IgD-negative memory B cell (primary cell): ENCODE measurements at regions not wholly inside any gene's neighbourhood (a gene's known extent, or its start where the extent isn't known, plus 50 kb on each side); places are given as distances from the start of the nearest gene placed in this dataset.
"Not testable (repeated sequence)": the region's sequence is repeated elsewhere in the genome, so short reads cannot be mapped to it uniquely, and the experiment has no call there.

ENCODE experiments used
- H3K27ac Mint-ChIP-seq, 3 donors: one replicate each; pipeline ENCODE4 v1.8.0; 2020 to 2022; ENCODE audit warnings: mild to moderate bottlenecking in 3 of 3, mixed read lengths in 3 of 3, moderate library complexity in 1 of 3
- H3K27me3 Mint-ChIP-seq: one replicate; pipeline ENCODE4 v1.8.0; 2021; ENCODE audit warnings: mixed read lengths
- H3K36me3 Mint-ChIP-seq: one replicate; pipeline ENCODE4 v1.8.0; 2020; ENCODE audit warnings: mild to moderate bottlenecking, mixed read lengths
- H3K4me1 Mint-ChIP-seq, 3 donors: one replicate each; pipeline ENCODE4 v1.8.0; 2020 to 2022; ENCODE audit warnings: mixed read lengths in 3 of 3, mild to moderate bottlenecking in 1 of 3
- H3K4me3 Mint-ChIP-seq, 4 donors: one replicate each; pipeline ENCODE4 v1.8.0; 2020 to 2022; ENCODE audit warnings: mild to moderate bottlenecking in 4 of 4, mixed read lengths in 4 of 4, moderate library complexity in 3 of 4
- H3K9me3 Mint-ChIP-seq, 3 donors: one replicate each; pipeline ENCODE4 v1.8.0; 2020 to 2021; ENCODE audit warnings: mixed read lengths in 3 of 3, mild to moderate bottlenecking in 1 of 3

- H3K36me3 Mint-ChIP-seq, H3K4me1 Mint-ChIP-seq, H3K27ac Mint-ChIP-seq, H3K4me3 Mint-ChIP-seq, H3K27me3 Mint-ChIP-seq, H3K9me3 Mint-ChIP-seq: not testable (repeated sequence)
Measured at GRCh38 chr18:3349046-3349841, 87.3 kb downstream of the MYL12B start.

- Mint-ChIP-seq H3K4me1 (peaks cover 0 to 1% (median 0%) of the 10 kb centered on the region in 3 donors), H3K36me3 (no peaks in the 10 kb centered on the region), H3K27me3 (no peaks in the 10 kb centered on the region), H3K27ac (no peak overlapping the region), H3K9me3 (peaks cover 0 to 2% (median 0%) of the 10 kb centered on the region in 3 donors), H3K4me3 (no peak overlapping the region)
Measured at GRCh38 chr18:3350021-3350420, 88.1 kb downstream of the MYL12B start.

- Mint-ChIP-seq H3K27ac (no peak overlapping the region), H3K4me1 (peaks cover 0 to 1% (median 0%) of the 10 kb centered on the region in 3 donors), H3K27me3 (no peaks in the 10 kb centered on the region), H3K4me3 (no peak overlapping the region), H3K9me3 (peaks cover 0 to 2% (median 0%) of the 10 kb centered on the region in 3 donors), H3K36me3 (no peaks in the 10 kb centered on the region)
Measured at GRCh38 chr18:3350566-3351527, 88.9 kb downstream of the MYL12B start.

- no peaks in the 10 kb centered on the region for H3K27me3 Mint-ChIP-seq
- no peak overlapping the region for H3K4me3 Mint-ChIP-seq
- peaks cover 0 to 1% (median 0%) of the 10 kb centered on the region in 3 donors for H3K4me1 Mint-ChIP-seq
- H3K27ac Mint-ChIP-seq = no peak overlapping the region
- H3K9me3 Mint-ChIP-seq = peaks cover 0 to 1% (median 0%) of the 10 kb centered on the region in 3 donors
- H3K36me3 Mint-ChIP-seq = no peaks in the 10 kb centered on the region
Measured at GRCh38 chr18:3354506-3354905, 92.6 kb downstream of the MYL12B start.

GRCh38 chr18:3356614-3357013 is 93.4 kb upstream of the TGIF1 start:
- Mint-ChIP-seq H3K4me3 (no peak overlapping the region), H3K27ac (no peak overlapping the region), H3K36me3 (no peaks in the 10 kb centered on the region), H3K4me1 (peaks cover 0 to 1% (median 0%) of the 10 kb centered on the region in 3 donors), H3K27me3 (no peaks in the 10 kb centered on the region), H3K9me3 (peaks cover 0 to 1% (median 0%) of the 10 kb centered on the region in 3 donors)

GRCh38 chr18:3357516-3357915 is 92.5 kb upstream of the TGIF1 start:
- Mint-ChIP-seq H3K9me3 (peaks cover 0 to 1% (median 0%) of the 10 kb centered on the region in 3 donors), H3K36me3 (no peaks in the 10 kb centered on the region), H3K27ac (no peak overlapping the region), H3K4me1 (peaks cover 0 to 3% (median 0%) of the 10 kb centered on the region in 3 donors), H3K27me3 (no peaks in the 10 kb centered on the region), H3K4me3 (no peak overlapping the region)

- peaks cover 0 to 1% (median 0%) of the 10 kb centered on the region in 3 donors for H3K9me3 Mint-ChIP-seq
- no peaks in the 10 kb centered on the region for H3K36me3 Mint-ChIP-seq
- H3K27ac Mint-ChIP-seq = no peak overlapping the region
- no peaks in the 10 kb centered on the region for H3K27me3 Mint-ChIP-seq
- no peak overlapping the region for H3K4me3 Mint-ChIP-seq
- peaks cover 0 to 3% (median 0%) of the 10 kb centered on the region in 3 donors for H3K4me1 Mint-ChIP-seq
Measured at GRCh38 chr18:3358310-3358709, 91.7 kb upstream of the TGIF1 start.

GRCh38 chr18:3360211-3360610 is 89.8 kb upstream of the TGIF1 start:
- peaks cover 2% of the 10 kb centered on the region for H3K36me3 Mint-ChIP-seq
- peaks cover 2% of the 10 kb centered on the region for H3K27me3 Mint-ChIP-seq
- peaks cover 0 to 1% (median 0%) of the 10 kb centered on the region in 3 donors for H3K9me3 Mint-ChIP-seq
- peaks cover 0 to 2% (median 0%) of the 10 kb centered on the region in 3 donors for H3K4me1 Mint-ChIP-seq
- no peak overlapping the region for H3K4me3 Mint-ChIP-seq
- H3K27ac Mint-ChIP-seq = no peak overlapping the region

GRCh38 chr18:3367491-3368091 is 82.4 kb upstream of the TGIF1 start:
- H3K27me3 Mint-ChIP-seq = peaks cover 7% of the 10 kb centered on the region
- H3K27ac Mint-ChIP-seq = no peak overlapping the region
- peaks cover 0 to 4% (median 0%) of the 10 kb centered on the region in 3 donors for H3K4me1 Mint-ChIP-seq
- no peak overlapping the region for H3K4me3 Mint-ChIP-seq
- peaks cover 4% of the 10 kb centered on the region for H3K36me3 Mint-ChIP-seq
- H3K9me3 Mint-ChIP-seq = no peaks in the 10 kb centered on the region

GRCh38 chr18:3368193-3368592 is 81.8 kb upstream of the TGIF1 start:
- H3K27ac Mint-ChIP-seq = no peak overlapping the region
- H3K36me3 Mint-ChIP-seq = peaks cover 4% of the 10 kb centered on the region
- H3K4me3 Mint-ChIP-seq = no peak overlapping the region
- peaks cover 7% of the 10 kb centered on the region for H3K27me3 Mint-ChIP-seq
- H3K4me1 Mint-ChIP-seq = peaks cover 0 to 4% (median 0%) of the 10 kb centered on the region in 3 donors
- H3K9me3 Mint-ChIP-seq = no peaks in the 10 kb centered on the region

GRCh38 chr18:3379685-3380084 is 70.3 kb upstream of the TGIF1 start:
- Mint-ChIP-seq H3K27ac (no peak overlapping the region), H3K4me3 (no peak overlapping the region), H3K36me3 (no peaks in the 10 kb centered on the region)

GRCh38 chr18:3380384-3380961 is 69.5 kb upstream of the TGIF1 start:
- H3K27me3 Mint-ChIP-seq = no peaks in the 10 kb centered on the region

More at GRCh38 chr18:3379685-3380084, 70.3 kb upstream of the TGIF1 start:
- no peaks in the 10 kb centered on the region for H3K27me3 Mint-ChIP-seq
- H3K4me1 Mint-ChIP-seq = peaks cover 4 to 9% (median 6%) of the 10 kb centered on the region in 3 donors
- H3K9me3 Mint-ChIP-seq = peaks cover 0 to 3% (median 0%) of the 10 kb centered on the region in 3 donors

GRCh38 chr18:3383381-3383915 is 66.5 kb upstream of the TGIF1 start:
- Mint-ChIP-seq H3K36me3 (no peaks in the 10 kb centered on the region), H3K4me3 (peak overlapping the region in 1 of 4 donors; percentile 37), H3K27ac (peak overlapping the region in 1 of 3 donors; percentile 7), H3K27me3 (no peaks in the 10 kb centered on the region), H3K4me1 (peaks cover 11 to 12% (median 12%) of the 10 kb centered on the region in 3 donors), H3K9me3 (peaks cover 0 to 3% (median 0%) of the 10 kb centered on the region in 3 donors)

More at GRCh38 chr18:3380384-3380961, 69.5 kb upstream of the TGIF1 start:
- peaks cover 11 to 12% (median 11%) of the 10 kb centered on the region in 3 donors for H3K4me1 Mint-ChIP-seq
- H3K36me3 Mint-ChIP-seq = no peaks in the 10 kb centered on the region
- no peak overlapping the region for H3K4me3 Mint-ChIP-seq
- H3K27ac Mint-ChIP-seq = no peak overlapping the region
- H3K9me3 Mint-ChIP-seq = peaks cover 0 to 3% (median 0%) of the 10 kb centered on the region in 3 donors
